ENCODE measurements at regions not wholly inside any gene's neighbourhood (a gene's known extent, or its start where the extent isn't known, plus 50 kb on each side); places are given as distances from the start of the nearest gene placed in this dataset.
A peak's percentile ranks its signal among the peaks of the same experiment; 100 is the strongest.

DNA sequence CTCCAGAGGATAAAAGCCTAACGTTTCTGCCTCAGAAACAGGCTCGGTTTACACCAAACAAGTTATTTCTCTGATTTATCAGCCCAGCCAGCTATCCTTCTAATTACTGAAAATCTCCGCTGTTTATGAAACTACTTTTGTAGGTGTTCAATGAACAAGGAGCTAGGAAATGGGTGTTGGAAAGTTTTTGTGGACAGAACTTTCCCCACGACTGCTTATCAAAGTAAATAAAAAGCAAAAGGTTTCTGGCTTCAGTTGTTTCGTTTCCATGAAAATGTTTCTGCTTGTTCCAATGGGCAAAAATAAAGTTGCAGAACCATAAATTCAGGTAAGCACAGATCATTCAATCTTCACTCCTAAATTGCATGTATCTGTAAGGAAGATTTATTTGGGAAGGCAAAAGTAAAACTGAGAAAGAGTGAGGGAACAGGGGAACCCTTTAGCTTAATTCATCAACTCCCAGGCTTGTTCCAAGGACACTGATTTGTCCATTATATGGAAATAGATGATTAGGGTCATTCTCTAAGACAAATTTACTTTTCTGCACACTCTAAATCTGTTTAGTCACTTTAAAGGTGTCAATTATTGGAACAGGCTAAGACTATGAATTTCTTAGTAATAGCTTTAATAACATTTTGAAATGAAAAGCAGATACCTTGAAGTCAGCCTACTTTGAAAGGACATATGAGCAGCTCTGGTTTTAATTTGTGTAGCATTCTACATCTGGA lies 175.9 kb upstream of the CDKN3 start:
- no peak for TF ChIP-seq POLR2AphosphoS5 (IDR thresholded peaks at IDR 0.05)
- TF ChIP-seq, protein P1, sequence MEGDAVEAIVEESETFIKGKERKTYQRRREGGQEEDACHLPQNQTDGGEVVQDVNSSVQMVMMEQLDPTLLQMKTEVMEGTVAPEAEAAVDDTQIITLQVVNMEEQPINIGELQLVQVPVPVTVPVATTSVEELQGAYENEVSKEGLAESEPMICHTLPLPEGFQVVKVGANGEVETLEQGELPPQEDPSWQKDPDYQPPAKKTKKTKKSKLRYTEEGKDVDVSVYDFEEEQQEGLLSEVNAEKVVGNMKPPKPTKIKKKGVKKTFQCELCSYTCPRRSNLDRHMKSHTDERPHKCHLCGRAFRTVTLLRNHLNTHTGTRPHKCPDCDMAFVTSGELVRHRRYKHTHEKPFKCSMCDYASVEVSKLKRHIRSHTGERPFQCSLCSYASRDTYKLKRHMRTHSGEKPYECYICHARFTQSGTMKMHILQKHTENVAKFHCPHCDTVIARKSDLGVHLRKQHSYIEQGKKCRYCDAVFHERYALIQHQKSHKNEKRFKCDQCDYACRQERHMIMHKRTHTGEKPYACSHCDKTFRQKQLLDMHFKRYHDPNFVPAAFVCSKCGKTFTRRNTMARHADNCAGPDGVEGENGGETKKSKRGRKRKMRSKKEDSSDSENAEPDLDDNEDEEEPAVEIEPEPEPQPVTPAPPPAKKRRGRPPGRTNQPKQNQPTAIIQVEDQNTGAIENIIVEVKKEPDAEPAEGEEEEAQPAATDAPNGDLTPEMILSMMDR (IDR thresholded peaks at IDR 0.05) = no peak
- TF ChIP-seq POLR2A (IDR thresholded peaks at IDR 0.05) = no peak
- peak overlapping the region in 1 of 2 donors; percentile 73 for H3K27ac ChIP-seq
- H3K9me3 ChIP-seq = no peaks in the 10 kb centered on the region
- intact Hi-C loops (cut with DNase I; ENCODE audit: low total_unique reads) = no loop called here
- H3K27me3 ChIP-seq = no peaks in the 10 kb centered on the region
- H3K36me3 ChIP-seq = no peaks in the 10 kb centered on the region
- no peak for DNase-seq (ENCODE audit: low spot score in 2 of 2)
- H3K4me1 ChIP-seq = no peaks in the 10 kb centered on the region
- peak overlapping the region; percentile 8 to 50 (median 27) for H3K4me3 ChIP-seq

DNA sequence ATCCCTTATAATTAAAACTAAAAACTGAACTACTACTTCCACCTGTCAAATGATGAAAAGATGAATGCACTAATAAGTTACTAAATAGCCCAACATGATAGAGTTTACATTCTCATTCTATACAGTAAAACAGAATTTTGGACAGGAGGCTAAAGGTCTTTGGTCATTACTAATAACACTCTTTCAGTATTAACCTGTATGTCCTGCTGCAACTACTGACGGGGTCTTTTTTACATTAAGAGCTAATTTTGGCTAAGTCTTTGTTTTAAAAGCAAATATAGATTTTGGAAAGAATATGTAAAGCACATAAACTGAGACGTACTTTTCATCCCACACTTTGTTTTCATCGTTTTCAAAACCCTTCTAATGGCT lies 175.4 kb upstream of the CDKN3 start:
- no peaks in the 10 kb centered on the region for H3K4me1 ChIP-seq
- TF ChIP-seq, protein P1 (IDR thresholded peaks at IDR 0.05) = no peak
- TF ChIP-seq POLR2A (IDR thresholded peaks at IDR 0.05) (no peak), POLR2AphosphoS5 (IDR thresholded peaks at IDR 0.05) (no peak)
- H3K27ac ChIP-seq = no peak overlapping the region
- intact Hi-C loops (cut with DNase I; ENCODE audit: low total_unique reads) = no loop called here
- H3K4me3 ChIP-seq = no peak overlapping the region
- no peaks in the 10 kb centered on the region for H3K36me3 ChIP-seq
- no peak for DNase-seq (ENCODE audit: low spot score in 2 of 2)
- no peaks in the 10 kb centered on the region for H3K9me3 ChIP-seq
- no peaks in the 10 kb centered on the region for H3K27me3 ChIP-seq

DNA sequence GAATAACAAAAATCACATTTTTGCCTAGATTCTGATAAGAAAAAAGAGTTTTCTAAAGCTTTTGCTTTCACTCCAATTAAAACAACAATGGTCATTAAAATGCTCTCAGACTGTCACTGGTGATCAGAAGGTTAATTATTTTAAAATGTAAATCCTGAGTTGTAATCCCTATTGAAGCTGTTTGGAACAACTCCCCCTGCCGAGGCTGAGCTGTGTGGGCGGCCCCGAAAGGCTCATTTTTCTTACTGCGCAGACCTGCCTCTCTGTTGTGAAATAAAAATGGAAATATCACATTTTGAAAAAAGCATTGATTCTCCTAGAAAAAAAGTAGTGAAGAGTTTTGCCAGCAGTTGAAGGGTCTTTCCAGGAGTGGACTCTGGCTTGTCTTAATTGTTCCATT lies 174.8 kb upstream of the CDKN3 start:
- intact Hi-C loops (cut with DNase I; ENCODE audit: low total_unique reads) = no loop called here
- TF ChIP-seq, protein P1 (IDR thresholded peaks at IDR 0.05) = no peak
- TF ChIP-seq POLR2A (IDR thresholded peaks at IDR 0.05) = no peak
- no peak for TF ChIP-seq POLR2AphosphoS5 (IDR thresholded peaks at IDR 0.05)
- no peaks in the 10 kb centered on the region for H3K27me3 ChIP-seq
- H3K27ac ChIP-seq = no peak overlapping the region
- H3K4me1 ChIP-seq = no peaks in the 10 kb centered on the region
- DNase-seq (ENCODE audit: low spot score in 2 of 2) = no peak
- H3K4me3 ChIP-seq = no peak overlapping the region
- H3K9me3 ChIP-seq = no peaks in the 10 kb centered on the region
- no peaks in the 10 kb centered on the region for H3K36me3 ChIP-seq

DNA sequence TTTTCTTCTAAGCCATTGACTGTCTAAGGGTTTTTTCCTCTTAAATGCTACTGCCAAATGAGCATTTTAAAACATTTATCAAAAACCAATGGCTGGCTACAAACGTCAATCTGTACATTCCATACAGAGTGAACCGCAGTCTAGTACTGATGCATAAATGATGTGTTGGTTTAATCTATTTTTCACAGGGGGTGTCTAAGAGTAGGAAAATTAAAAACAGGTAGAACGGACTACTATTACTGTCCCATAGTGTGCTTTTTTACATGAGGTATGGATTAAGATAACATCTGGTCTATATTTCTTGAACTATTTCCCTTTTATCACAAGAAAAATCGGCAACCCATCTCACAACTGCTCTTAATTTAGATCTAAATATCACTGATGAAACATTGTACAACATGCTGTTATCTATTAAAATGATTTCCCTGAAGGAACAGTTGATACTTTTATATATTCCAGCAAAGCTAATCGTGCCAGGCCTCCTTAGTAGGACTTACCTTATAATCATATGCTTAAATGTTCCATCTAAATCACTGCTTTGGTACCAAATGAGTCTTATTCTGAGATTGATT lies 172.9 kb upstream of the CDKN3 start:
- H3K4me3 ChIP-seq = no peak overlapping the region
- no peak overlapping the region for H3K27ac ChIP-seq
- DNase-seq (ENCODE audit: low spot score in 2 of 2) = no peak
- H3K9me3 ChIP-seq = no peaks in the 10 kb centered on the region
- intact Hi-C loops (cut with DNase I; ENCODE audit: low total_unique reads) = no loop called here
- TF ChIP-seq POLR2AphosphoS5 (IDR thresholded peaks at IDR 0.05) = no peak
- no peak for TF ChIP-seq POLR2A (IDR thresholded peaks at IDR 0.05)
- TF ChIP-seq, protein P1 (IDR thresholded peaks at IDR 0.05) = no peak
- no peaks in the 10 kb centered on the region for H3K4me1 ChIP-seq
- no peaks in the 10 kb centered on the region for H3K36me3 ChIP-seq
- H3K27me3 ChIP-seq = no peaks in the 10 kb centered on the region

DNA sequence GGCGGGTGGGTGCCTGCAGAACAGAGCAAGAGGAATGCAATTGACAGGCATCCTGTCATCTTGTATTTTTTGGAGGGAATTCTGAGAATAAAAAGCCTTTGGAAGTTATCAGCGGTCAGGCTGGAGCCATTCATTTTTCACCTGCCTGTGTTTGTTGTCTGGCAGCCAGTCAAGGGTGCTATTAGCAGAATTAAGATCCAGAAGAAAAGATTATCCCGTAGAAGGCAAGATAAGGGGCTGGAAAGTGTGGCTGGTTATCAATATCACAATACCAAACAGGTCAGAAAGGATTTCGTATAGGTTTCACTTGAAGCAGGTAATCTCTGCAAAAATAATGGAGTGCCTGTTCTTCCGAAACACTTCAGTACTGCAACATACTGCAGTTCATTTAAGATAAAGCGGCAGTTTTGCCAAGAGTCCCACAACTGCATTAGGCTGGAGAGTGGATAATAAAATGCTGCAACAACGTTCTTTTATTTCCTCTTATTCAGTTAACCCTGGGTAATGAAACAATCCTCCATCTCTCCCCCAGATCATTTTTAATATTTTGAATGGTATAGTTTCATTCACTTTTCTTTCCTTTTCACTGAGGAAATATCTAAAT lies 171.2 kb upstream of the CDKN3 start:
- Histone ChIP-seq H3K4me1 (no peaks in the 10 kb centered on the region), H3K27ac (no peak overlapping the region), H3K27me3 (no peaks in the 10 kb centered on the region), H3K4me3 (no peak overlapping the region), H3K36me3 (no peaks in the 10 kb centered on the region), H3K9me3 (no peaks in the 10 kb centered on the region)
- TF ChIP-seq, protein P1 (IDR thresholded peaks at IDR 0.05) = no peak
- no peak for TF ChIP-seq POLR2A (IDR thresholded peaks at IDR 0.05)
- TF ChIP-seq POLR2AphosphoS5 (IDR thresholded peaks at IDR 0.05) = no peak
- DNase-seq (ENCODE audit: low spot score in 2 of 2) = no peak
- intact Hi-C loops (cut with DNase I; ENCODE audit: low total_unique reads) = no loop called here
